GM19397 (cell line): ENCODE measurements at regions not wholly inside any gene's neighbourhood (a gene's known extent, or its start where the extent isn't known, plus 50 kb on each side); places are given as distances from the start of the nearest gene placed in this dataset.
"Not testable (repeated sequence)": the region's sequence is repeated elsewhere in the genome, so short reads cannot be mapped to it uniquely, and the experiment has no call there.

Source experiments
- ATAC-seq: cut with Tn5 transposase; IDR thresholded peaks from one replicate; pipeline ENCODE4 v1.9.1; 2021; ENCODE audit warnings: mild to moderate bottlenecking, moderate library complexity; ENCODE audit not compliant: unreplicated experiment

DNA sequence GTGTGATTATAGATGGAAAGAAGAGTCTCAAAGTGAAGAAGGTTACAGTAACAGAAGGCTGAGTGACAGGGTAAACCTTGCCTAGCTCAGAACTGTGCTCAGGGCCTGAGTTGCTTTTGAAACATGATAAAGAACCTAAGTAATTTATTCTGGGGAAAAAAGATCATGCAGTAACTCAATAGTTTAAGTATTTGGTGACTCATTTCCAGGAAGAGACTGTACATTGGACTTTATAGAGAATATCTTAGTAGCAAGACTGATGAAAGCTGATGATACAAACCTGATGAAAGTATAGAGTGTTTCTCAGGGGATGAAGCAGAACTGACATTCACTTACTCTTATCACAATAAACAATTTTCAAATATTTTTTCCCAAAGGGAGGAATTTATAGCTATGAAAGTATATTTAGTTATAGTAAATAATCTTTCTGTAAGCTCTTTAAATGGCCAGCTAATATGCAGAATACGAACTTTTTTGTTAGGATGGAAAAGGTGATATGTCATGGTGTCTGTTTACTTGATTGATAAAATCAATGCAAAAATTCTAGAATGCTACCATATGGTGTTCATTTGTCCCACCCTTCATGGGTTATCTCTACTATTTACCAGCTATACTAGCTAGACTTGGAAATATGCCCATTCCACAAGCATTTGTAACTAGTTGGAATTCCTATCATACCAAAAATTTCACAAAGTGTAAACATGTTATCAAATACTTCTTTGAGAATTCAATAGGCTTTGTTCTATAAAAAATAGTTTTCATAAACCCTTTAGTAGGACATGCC lies 1265.5 kb upstream of the ACVR2A start:
- no peak for ATAC-seq

DNA sequence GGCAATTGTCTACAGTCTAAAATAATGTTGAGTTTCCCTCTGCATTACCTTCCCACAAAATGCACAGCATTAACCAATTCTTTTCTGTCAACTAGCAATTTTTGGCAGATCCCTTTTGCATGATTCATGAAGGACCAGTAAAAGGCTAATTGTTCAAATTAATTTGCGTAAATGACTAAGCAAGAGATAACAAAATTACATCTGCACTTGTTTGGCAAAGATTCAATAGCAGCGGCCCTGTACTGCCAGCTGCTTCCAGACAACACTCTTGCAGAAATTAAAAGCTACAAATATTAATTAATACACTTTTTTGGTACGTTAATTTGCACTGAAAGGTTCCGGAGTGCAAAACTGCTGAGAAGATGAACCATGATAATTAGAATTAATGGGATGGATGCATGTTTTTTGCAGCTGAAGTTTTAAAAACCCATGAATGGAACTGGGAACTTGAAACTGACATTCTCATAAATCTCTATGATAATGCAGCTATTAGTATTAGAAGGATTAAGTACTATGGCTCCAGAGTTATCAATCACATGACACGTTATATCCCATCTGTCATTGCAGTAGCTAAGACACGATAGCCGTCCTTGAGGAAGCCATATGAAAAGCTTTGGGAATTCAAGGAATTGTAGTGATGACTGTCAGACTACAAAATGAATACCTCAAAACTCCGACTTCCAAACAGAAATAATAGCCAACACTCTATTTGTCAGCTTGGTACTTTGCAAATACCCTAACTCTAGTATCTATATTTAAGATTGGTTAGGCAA lies 1268.3 kb upstream of the ACVR2A start:
- ATAC-seq: no peak

DNA sequence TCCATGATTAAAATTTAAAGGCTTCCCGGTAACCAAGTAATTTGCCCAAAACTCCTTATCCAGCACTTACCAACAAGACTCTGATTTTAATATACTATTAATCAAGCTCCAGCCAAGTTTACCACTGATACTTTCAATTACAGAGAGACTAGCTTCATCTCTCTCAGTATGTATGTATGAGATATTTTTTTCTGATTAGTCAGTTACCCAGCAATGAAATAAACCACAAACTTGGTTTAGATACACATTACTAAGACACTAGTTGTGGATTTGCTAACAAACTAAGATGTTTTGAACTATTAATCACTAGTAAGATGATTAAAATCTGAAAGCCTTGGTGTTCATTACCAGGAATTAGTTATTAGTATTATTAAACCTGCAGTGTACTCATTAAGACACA lies 1272.2 kb upstream of the ACVR2A start:
- no peak for ATAC-seq

DNA sequence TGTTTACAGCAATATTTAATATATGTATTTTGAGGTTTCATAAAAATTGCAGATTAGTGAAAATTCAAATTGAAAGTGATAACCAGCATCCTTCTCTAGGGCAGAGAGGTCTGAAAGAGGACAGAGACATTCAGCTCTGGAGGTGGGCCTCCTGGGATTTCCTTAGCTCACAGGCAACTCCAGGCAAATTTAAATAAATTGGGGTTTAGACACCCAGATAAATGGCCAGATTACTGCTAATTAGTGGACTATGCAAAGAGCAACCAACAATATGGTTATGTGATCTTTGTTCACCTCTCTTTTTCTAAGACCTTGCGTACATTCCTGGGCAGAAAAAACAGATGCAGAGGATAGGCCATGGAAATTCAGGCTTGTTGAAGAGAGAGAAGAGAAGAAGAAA lies 1282.8 kb upstream of the ACVR2A start:
- no peak for ATAC-seq

DNA sequence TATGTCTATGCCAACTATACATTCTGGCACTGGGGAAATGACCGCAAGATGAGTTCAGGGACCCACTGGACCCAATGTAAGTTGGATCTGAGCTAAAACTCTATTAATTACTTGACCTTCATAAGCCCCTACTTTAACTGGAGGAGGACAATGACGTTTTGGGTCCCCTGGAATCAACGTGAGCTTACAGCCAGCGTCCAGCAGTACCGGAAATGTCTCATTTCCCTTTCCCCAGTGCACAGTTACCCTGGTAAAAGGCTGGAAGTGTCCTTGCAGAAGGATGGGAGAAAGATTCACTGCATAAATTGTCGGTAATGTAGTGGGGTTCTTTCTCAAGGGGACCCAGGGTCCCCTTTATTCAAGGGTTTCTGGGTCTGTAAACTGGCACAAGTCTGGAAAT lies 1297.6 kb upstream of the ACVR2A start:
- ATAC-seq: no peak

DNA sequence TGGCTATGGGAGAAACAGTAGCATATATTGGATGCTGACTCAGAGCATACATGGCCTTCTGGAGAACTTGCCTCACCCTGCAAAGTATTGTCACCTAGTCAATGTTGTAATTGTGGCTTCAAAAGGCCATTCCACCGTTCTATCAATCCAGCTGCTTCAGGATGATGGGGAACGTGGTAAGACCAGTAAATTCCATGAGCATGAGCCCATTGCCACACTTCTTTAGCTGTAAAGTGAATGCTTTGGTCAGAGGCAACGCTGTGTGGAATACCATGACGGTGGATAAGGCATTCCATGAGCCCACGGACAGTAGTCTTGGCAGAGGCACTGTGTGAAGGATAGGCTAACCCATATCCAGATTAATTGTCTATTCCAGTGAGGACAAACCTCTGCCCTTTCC lies 1300.1 kb upstream of the ACVR2A start:
- ATAC-seq: no peak

DNA sequence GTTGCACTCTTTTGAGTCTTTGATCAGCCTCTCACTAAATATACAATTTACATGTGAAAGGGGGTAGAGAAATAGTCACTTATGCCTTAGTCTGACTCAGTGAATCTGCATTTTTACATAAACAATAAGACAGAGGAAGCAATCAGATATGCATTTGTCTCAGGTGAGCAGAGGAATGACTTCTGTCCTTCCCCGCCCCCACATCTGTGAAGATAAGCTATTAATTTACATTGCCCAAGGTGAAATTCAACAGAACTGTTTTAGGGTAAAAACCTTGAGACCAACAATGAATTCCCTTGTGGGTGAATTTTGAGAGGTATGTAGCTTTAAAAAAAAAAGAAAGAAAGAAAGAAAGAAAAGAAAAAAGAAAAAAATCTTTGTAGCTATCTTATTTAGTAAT lies 1302.9 kb upstream of the ACVR2A start:
- no peak for ATAC-seq

DNA sequence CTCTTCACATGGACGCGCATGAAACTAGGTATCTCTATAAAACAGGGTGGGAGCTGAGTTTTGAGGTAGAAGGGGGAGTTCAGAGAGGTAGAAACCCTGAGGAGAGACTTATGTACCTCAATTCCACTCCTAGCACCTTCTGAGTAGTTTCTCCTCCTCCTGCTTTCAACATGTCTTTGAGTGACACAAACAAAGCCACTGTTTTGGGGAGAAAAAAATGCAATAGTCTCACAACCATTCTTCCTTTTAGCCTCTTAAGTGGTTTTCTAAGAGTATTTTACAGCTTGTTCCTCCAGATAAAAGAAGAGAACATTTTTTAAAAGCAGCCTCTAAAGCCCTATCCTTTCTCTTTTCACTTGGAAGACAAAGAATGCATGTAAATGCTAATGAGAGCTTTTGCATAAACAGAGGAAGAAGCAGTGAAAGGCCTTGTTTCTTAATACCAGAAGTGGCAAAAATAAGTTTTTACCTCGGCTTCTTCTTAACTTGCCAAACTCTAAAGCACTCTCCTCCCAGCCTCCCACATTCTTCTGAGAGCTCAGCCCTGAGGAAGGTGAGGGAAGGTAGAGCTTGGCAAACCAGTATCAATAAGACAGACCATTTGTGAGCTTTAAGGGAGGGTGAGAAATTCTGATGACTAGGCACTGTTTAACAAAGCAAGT lies 1304.4 kb upstream of the ACVR2A start:
- ATAC-seq: no peak

DNA sequence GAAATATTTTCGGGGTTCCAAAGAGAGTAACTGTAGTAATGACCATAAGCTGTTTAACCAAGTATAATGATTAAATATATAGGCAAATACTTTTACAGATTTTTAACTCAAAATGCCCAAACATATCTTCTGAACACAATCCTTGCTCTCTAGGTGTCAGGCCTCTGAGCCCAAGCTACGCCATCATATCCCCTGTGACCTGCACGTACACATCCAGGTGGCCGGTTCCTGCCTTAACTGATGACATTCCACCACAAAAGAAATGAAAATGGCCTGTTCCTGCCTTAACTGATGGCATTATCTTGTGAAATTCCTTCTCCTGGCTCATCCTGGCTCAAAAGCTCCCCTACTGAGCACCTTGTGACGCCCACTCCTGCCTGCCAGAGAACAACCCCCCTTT lies 1305.1 kb upstream of the ACVR2A start:
- not testable (repeated sequence) for ATAC-seq

DNA sequence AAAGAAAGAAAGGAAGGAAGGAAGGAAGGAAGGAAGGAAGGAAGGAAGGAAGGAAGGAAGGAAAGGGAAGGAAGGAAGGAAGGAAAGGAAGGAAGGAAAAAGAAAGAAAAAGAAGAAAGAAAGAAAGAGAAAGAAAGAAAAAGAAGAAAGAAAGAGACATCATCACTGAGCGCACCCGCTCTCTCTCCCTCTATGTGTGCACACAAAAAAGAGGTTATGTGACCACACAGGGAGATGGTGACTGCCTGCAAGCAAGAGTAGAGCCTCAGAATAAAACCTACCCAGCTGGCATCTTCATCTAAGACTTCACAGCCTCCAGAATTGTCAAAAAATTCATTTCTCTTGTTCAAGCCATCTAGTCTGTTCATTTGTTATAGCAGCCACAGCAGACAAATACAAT lies 1307.4 kb upstream of the ACVR2A start:
- ATAC-seq: no peak

DNA sequence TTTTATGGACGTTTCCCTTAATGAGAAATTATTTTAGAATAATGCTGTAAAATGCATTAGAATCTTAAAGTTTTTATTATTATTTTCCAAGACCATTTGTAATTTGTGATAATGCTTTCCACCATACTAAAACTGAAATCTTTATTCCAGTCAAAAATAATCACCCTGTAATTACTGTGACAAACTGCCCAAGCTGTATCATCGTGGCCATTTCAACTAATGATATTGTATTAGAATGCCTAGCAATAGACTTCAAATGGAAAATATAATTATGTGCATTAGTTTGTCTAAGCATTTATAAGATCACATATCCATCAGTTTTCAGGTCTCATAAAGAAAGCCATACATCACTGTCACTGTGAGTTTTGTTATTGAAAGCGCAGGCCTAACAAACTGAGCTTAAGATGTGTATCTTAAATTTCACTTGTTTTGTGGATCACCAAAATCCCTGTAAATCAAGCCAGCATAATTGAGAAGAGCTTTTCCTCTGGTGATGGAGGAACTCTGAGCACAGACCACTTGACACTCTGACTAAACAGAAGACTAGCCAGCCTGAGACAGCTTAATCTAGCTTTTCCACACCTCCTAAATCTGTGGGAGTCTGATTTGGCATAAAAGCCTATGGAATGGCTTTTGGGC lies 1312.2 kb upstream of the ACVR2A start:
- ATAC-seq: no peak

DNA sequence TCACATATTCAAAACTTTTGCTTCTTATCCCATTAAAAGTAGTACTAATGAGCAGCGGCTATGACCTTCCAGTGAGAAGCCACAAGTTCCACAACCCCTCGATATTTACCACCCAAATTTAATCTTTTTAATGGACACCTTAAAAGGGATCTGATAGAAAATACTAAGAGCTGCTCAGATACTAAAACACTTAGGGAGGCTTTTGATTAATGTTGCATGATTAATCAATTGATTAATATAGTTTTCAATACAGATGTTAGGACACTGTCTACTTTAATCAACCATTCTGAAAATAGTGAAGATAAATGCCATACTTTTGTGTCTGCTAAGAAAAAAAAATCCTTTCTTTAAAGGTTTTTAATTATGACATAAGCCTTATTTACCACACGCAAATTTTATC lies 1312.8 kb upstream of the ACVR2A start:
- no peak for ATAC-seq

DNA sequence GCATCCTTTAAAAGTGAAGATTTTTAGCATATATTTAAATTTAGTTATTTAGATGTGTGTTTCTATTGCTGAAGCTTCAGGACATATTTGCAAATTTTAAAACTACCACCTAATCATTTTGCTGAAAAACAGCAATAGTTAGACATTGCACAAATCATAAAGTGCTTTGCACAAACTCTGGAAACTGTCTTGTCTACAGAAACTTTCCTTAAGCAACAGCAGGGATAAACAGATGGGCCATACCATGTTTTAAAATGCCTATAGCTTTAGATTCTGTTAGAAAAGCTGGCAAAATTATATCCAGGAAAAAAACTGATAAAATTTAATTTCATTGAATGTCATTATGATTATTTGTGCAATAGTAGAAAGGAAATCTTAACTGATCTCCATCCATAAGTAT lies 1313.9 kb upstream of the ACVR2A start:
- no peak for ATAC-seq

DNA sequence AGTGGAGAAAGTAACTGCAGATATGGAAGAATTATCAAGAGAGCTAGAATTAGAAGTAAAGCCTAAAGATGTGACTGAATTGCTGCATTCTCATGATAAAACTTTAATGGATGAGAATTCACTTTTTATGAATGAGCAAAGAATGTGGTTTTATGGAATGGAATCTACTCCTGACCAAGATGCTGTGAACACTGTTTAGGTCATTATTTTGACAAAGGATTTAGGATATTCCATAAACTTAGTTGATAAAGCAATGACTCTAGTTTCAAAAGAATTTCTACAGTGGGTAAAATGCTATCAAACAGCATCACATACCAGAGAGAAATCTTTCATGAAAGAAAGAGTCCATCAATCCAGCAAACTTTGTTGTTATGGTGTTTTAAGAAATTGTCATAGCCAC lies 1317.7 kb upstream of the ACVR2A start:
- ATAC-seq: no peak

DNA sequence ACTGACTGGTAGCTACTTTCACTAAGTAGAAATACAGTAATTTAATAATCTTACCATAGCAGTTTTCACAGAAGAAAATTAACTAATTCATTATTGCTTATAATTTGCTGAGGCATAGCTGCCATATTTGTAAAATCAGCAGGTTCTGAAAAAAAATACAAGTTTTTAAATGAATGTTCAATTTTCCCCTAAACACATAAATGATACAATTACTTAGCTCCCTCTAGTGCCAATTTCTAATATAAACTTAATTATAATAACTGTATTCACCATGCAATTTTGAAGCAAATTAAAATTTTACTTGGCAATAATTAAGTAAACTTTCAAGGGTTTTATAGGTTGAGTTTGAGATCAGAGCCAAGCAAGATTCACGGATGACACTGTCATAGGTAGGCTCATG lies 1321.6 kb upstream of the ACVR2A start:
- no peak for ATAC-seq

DNA sequence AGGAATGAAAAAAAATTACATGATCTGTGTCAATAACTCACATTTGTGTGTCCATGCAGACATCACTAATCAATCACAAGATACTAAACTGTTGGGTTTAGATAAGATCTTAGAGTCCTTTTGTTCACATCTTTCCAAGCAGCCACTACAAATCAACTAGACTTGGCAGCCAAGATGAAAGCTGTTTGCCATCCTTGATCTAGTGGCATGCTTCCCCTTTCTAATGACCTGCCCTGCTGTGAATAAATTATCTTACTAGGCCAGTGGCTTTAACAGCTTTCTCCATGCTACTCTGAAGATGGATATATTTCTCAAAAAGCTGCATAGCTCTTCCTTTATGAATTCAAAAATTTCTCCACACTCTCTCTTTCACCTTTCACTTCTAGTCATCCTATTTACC lies 1338.0 kb upstream of the ACVR2A start:
- no peak for ATAC-seq

DNA sequence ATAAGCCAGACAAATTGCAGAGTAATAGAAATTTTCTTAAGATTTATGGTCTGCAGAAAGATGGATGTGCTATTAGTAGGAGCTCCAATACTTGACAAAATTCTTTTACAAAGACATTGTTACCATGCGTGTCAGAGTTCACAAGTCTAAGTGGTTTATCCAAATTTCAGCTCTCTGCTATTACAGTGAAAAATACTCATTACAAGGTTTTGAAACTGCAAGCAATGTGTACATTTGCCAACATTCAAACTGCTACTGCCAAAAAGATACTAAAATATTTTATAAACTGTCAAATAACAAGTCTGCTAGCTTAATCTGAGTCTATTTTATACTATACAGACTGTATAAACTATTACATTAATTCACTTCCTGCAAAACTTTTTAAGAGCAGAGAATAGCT lies 1341.5 kb upstream of the ACVR2A start:
- no peak for ATAC-seq

DNA sequence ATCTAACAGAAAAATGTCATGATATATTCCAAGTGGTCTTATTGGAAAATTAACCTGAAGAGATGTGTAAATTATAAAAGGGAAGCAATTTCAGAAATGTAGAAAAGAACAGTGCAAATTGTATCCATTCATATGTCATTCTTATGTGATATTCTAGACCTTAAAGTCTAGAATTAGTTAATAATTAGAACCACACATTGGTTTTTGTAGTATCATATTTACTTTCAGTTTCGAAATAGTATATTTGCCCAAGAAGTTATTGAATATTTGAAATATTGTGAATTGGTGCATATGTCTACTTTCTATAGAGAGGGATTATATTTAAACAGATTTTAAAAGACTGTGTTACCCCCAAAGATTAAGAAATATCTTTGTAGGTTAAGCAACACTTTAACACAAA lies 1348.6 kb upstream of the ACVR2A start:
- no peak for ATAC-seq

DNA sequence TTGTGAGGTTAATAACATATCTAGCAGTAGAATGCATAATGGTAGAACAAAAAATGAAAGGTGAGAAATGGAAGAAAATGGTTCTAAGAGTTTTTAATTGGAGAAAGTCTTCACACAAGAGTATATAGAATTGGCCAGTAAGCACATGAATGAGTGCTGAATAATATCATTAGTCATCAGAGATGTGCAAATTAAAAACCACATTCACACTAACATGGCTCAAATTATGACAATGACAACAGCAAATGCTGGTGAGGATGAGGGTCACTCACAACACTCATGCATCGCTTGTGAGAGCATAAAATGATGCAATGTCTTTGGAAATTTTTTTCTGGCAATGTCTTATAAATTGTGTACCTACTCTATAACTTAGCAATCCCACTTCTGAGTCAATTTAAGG lies 1355.4 kb upstream of the ACVR2A start:
- no peak for ATAC-seq

DNA sequence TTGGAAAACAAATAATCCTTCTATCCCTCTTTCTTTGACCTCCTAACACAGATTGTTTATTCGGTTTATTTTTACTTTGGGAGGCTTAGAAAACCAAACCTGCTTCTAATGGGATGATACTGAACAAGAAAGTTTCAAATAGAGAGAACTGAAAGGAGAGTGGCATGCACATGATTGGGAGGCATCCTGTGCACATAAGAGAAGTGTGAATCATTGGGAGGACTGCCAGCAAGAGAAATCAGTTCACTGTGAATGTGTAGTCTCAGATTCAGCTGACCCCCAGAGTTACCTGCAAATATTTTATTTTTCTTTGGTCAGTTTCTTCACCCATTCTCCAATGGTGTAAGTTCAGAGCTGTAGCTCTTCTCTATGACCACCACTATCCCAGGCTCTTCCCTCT lies 1363.2 kb upstream of the ACVR2A start:
- ATAC-seq: no peak

DNA sequence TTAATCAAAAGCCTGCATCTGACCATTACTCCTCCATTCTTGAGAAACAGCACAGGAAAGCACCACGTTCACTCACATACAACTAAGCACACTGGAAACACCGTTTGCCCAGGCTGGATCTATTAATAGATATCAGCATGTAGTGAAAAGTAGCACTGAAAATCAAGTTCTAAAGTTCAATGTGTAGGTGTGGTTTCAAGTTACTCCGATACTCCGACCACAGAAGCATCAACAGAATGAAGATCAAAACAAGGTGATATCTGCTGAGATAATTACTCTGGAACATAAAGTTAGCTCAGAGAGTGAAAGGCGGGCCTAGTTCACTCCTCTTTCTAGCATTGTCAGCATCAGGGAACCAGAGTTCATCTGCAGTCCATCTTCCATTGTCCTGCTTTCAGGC lies 1367.4 kb upstream of the ACVR2A start:
- ATAC-seq: no peak

DNA sequence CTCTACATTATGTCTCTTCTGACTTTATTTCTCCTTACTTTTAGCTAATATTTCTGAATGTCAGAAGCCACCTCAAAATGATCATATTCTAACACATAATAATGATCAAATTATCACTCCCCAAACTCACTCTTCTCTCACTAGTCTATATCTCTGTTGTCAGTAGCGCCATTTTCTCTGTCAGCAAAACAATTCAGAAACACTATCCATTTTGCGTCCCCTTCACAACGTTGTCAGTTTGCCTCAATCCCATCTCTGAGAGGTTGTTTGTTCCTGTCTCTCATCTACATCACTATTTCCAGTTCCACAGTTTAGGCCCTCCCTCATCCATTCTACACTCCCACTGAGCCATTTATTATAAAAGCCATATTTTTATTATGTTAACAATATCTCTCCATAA lies 1376.3 kb upstream of the ACVR2A start:
- ATAC-seq: no peak
